ENCODE measurements at regions not wholly inside any gene's neighbourhood (a gene's known extent, or its start where the extent isn't known, plus 50 kb on each side); places are given as distances from the start of the nearest gene placed in this dataset.

- TF ChIP-seq CTCF (IDR thresholded peaks at IDR 0.05) (no peak), EP300 (IDR thresholded peaks at IDR 0.05) (no peak)
These were observed 191.1 kb upstream of the ARHGAP20 start for GRCh38 chr11:110903378-110903777.
